Stimulated activated CD4-positive, alpha-beta T cell treated with anti-CD3 and anti-CD28 coated beads, TNF-alpha, amount 100 ng/mL, for 48 hours (primary cell): ENCODE measurements at regions not wholly inside any gene's neighbourhood (a gene's known extent, or its start where the extent isn't known, plus 50 kb on each side); places are given as distances from the start of the nearest gene placed in this dataset.
"Not testable (repeated sequence)": the region's sequence is repeated elsewhere in the genome, so short reads cannot be mapped to it uniquely, and the experiment has no call there.

ENCODE experiments used
- DNase-seq, 3 donors: peaks; one replicate each; pipeline ENCODE4 v3.0.0-alpha.2; 2020; ENCODE audit warnings: low read depth in 3 of 3

DNA sequence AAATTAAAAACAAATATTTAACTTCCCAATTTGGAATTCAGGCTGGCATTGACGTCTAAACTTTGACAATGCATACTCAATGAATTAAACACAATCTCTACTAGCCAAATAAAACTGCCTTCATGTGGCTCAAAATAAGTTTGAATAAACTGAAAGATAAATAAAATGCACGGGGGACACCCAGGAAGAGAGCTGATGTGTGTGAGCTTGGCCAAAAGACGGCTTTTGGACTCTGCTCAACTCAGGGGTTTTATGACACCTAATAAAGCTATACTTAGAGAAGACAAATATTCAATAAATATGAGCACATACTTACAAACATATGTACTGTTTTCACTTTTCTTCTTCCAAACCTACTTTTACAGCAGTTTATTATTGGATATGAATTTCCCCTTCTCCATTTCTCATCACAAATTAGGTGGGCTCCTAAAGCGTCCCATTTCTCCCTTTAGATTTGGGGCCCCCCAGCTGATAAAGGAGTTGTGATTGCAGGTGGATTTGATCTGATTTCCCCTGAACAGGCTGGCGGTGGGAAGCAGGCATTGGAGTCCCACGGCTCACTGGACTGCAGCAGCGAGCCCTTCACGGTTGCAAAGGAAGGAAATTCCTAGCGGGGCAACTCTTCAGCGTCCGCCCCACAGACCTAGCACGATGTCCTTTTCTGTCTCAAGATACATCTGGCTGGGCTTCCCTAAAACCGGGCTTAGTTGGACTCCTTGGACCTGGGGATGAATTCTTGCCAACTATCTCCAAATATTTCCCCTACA lies 79.6 kb downstream of the INSIG1 start:
- no peak for DNase-seq

DNA sequence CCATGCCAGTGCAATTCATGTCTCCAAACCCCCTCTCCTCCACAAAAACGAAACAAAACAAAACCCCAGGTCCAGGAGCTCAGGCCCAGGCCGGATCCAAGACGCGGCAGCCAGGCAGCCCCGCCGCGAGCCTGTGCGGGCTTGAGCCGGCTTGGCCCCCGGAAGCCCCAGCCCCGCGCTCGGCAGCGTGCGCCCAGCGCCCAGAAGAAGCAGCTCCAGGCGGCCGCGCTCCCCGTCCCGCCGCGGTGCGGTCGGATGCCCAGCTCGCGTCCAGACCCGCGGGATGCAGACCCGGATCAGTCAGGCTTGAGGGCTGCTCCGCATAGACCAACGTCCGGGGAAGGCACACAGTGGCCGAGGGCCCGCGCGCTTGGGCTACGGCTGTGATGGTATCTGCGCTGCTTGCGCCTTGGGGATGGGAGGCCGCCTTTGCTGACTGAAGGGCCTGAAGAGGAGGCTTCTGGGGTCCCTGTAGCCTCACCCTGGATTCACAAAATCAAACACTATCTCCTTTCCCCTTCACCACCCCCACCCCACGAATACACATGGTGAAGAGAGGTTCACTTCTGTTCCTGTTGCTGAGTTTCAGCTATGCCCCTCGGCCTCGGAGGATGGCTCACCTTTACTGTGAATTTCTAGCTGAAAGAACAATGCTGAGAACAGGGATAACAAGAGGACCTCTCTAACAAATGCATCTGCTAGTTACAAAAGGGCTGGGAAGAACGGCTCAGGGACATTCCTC lies 79.9 kb upstream of the EN2 start:
- no peak for DNase-seq

DNA sequence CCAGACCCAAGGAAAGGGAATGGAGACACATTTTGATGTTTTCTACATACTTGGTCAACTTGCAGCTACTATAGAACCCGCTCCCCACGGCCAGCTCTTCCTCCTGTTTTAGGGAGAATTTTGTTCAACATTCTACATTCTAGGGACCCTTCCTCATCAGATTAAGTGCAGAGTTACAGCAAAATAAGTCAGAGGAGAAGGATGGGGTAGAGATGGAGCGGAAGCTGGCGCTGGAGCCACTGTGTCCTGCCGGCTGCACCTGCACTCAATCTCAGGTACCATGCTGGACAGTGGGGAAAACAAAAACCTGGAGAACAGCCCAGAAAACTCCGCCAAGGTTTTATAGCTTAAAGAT lies 79.4 kb upstream of the EN2 start:
- DNase-seq, result no peak

DNA sequence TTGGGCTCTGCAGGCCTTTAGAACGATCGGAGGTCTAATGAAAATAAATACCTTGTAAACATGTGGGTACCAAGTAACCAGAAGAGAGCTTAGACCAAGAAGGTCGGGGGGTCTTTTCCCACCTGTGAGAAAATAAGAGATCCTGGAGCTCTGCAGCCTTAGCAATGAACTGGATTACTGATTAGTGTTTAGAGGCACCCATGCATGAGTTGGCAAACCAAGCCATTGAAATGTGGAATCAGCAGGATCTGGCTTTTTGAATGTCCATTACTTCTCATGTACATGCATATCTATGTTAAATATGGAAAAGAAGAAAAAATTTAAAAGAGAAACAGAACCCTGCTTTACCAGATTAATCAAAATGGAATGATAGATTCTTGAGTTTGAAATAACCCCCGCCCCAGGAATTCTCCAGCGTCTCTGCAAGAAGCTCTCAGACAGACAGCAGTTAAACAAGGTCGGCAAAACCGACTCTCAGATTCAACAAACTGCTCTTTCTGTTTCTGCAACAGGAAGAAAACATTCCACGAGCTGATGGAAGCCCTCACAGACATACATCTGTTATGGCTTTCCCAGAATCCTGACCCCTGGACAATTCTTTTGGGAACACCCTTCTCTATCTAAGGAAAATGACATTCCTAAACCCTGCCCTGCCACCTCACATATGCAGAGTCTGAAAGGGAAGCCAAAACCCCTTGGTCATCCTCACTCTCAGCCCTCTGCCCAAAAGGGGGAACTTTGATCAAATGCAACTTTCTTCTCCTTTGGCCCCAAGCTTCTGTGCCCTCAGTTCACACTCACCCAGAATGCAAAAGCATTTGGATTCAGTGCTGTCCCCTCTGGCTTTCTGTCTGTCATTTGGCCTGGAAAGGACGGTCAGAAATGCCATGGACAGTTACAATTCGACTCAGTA lies 78.7 kb upstream of the EN2 start:
- DNase-seq, result no peak

DNA sequence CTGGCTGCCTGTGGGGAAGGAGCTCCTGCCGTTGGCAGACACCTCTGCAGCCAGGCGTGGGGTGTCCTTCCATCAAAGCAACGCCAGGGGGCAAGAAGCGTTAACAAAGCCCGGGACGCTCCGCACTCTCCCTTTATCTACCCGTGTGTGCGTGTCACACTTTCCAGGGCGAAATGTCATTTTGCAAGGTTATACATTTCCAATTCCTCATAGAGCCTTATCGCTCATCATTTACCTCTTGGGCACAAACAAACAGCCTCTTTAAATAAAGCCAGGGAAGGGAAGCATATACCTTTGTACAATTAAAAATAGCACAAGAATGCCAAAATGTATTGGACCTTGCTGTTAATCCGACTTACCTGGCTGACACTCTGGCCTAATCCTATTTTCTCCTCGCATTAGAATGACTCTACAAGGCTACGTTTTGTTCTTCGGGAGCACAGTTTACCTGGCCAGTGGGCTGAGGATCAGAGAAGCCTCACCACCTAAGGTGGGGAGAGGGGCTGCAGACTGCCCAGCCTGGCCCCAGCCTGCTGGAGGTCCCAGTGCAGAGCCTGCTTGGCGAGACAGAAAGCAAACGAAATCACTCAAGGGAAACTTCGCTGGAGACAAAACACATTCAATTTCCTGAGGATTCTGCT lies 77.6 kb upstream of the EN2 start:
- DNase-seq, result peak; percentile 64 to 69 (median 65)

DNA sequence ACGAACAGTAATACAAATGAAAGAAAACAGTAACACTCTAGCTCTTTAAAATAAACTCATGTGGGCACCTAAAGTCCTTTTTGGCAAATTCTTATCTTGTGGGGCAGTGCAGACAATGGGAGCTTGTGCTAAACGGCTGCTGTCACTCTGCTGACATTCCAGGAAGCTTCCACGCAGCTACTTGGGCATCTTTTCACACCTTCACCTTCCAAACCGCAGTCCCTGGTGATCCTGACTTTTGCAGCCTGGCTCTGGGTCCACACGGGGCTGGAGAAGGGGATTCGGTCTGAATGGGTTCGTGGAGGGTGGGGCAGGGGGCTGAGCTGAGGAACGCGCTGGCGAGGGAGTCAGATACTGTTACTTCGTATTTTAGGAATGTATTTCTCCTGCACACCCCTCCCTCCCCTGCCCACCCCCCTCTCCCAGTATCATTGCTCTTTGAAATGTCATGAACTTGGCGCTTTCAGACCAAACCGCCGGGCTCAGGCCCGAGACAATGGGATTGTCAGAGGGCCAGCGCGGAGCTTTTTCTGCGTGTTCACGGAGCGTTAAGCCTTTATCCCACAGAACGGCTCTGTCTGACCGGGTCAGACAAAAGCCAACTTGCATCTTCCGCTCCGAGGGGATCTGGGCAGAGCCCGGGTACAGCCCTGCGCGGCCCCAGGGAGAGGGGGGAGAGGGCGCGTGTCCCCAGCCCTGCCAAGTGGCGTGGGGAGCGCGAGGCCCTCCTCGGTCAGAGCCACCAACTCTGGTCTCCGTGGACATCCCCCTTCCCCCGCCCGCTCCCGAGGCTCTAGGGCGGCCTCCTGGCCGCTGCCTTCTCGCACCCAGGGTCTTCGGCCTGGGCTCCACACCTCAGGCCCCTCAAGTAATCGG lies 76.7 kb upstream of the EN2 start:
- DNase-seq, result no peak

DNA sequence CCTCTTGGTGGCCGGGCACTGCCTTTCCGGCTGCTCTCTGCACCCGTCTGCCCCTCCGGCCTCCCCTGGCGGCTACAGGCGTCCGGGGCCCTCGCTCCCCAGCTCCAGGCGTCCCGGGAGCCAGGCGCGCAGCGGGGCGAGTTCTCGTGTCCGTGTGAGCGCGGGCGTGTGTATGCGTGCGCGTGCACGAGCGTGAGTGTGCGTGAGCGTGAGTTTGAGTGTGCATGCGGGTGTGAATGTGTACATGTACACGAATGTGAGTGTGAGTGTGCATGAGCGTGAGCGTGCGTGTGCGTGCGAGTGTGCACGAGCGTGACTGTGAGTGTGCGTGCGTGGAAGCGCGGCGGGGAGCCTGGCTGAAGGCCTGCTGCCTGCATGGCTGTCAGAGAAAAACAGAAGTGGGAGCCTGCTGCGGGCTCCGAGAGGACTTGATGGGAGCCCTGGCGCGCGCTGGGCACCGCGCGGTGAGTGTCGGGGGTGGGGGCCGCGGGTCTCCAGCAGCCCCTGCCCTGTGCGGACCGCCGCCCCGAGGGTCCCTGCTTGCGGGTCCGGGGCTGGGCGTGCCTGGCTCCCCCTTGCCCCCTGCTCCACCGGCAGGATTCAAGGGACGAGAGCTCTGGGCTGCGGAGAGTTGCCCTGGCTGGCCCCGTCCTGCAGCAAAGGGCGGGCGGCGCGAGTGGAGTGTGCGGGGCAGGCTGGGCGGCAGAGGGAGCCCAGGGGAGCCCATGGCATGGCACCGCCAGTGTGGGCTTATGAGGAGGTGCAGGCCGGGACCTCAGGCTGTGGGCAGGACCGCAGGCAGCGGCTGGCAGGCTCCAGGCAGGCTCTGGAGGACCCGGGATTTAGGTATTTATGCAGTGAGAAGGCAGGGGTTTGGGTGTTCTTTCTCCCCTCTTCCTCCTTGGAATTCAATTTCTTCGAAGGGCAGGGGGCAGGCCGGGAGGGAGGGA lies 75.8 kb upstream of the EN2 start:
- no peak for DNase-seq

DNA sequence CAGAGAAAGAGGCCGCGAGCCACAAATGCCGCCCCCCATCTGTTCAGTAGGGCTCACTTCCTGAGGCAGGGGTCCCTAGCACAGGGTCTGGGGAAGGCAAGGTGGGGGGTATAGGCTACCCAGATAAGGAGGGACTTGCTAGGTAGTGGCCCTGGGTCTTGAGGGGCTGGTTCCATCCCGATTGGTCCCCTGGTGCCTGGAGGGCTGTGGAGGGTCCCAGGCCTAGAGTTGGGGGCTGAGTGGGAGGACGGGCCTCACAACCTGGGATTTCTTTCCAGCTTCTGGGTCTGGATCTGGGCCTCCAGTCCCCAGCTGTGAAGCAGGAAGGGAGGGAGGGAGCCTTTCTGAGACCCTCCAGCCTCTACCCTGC lies 75.1 kb upstream of the EN2 start:
- no peak for DNase-seq

DNA sequence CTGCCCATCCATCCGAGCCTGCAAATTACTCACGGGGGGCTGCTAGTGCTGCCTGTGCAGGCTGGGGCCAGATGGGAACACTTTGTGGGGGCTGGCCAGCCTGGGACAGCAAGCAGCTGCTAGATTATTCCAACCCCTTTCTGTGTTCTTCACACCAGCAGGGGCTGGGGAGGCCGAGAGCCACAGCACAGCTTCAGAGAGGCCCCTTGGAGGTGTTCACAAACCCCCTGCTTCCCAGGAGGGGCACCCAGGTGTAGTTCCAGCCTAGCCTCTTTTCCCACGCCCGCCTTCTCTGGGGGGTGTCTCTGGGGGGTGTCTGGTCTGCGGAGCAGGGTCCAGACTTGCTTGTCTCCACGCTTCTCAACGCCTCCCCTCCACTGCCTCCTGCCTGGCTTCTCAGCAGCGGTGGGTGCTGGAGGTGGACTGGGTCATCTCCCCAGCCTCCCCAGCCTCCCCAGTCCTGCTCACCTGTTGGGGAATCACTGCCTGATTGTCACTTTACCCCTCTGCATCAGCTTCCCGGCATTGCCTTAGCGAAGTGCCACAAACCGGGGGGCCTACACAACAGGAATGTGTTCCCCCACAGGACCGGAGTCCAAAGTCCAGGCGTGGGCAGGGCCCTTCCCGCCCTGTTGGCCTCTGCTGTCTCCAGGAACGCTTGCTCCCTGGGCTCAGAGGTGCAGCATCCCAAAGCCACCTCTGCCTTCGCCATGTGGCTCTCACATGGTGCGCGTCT lies 74.0 kb upstream of the EN2 start:
- DNase-seq, result no peak

DNA sequence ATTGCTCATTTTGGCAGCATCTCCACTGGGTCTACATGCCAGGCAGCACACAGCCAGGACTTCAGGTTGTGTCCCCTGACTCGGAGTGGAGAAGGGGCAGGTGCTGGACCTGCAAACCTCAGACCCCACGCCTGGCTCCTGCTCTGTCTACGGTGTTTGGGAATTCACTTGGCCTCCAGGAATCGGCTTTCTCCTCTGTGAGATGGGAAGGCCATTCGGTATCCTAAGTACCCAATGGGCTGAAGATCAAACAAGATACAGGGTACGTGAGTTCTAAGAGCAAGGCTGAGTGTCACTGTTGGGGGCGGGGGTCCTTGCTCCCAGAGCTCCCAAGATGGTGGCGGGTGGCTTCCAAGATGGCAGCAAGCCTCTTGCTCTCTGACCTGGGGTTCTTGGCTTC lies 73.2 kb upstream of the EN2 start:
- no peak for DNase-seq

DNA sequence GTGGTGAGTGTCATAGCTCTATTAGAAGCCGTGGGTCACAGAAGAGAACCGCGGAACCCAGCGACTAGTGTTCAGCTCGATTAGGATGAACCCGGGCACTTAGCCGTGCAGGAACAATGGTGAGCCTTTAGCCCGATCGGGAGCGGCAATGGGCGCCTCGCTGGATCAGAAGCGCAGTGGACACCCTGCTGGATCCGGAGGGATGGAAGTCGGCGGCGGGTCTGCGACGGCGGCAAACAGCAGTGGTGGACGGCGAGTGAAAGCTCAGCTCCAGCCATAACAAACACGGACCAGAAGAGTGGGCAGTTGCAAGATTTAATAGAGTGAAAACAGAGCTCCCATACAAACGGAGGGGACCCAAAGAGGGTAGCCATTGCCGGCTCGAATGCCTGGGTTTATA lies 72.7 kb upstream of the EN2 start:
- not testable (repeated sequence) for DNase-seq

DNA sequence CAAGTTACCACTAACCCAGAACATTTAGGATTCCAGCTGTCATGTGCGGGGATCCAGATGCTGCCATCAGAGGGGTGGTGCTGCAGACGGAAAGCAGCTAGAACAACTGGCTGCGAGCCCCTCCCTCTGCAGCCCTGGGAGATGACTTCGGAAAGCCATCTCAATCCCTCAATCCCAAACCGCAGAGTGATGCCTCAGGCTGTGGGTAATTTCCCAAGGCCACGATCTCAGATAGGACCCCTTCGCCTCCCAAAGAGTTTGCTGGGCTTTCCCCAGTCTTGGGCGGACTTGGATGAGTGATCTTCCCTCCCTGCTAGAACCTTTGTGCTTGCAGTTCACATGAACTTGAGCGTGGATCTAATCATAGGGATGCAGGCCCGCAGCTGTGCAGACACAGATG lies 71.3 kb upstream of the EN2 start:
- DNase-seq, result no peak

DNA sequence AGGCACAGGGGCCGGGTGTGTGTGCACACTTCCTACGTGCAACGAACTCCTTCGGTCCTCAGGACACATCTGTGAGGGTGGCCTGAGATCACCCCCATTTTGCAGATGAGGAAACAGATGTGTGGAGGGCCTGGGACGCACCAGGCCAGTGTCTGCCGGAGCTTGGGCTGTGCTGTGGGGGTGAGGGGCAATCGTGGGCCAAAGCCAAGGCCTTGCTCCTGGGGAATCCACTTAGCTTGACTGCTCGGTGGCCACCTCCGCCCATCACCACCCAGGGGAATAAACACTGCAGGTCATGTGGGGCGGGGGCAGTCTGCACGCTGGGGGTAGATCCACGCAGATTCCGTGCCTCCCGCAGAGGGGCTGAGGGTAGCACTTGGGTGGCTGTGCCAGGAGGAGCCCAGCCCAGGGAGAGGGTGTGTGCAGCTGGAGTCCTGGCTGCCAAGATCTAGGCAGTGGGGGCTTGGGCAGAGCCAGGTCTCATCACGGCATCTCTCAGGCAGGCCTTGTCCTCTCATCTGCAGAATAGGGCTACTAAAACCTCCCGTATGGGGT lies 70.8 kb upstream of the EN2 start:
- DNase-seq, result no peak

DNA sequence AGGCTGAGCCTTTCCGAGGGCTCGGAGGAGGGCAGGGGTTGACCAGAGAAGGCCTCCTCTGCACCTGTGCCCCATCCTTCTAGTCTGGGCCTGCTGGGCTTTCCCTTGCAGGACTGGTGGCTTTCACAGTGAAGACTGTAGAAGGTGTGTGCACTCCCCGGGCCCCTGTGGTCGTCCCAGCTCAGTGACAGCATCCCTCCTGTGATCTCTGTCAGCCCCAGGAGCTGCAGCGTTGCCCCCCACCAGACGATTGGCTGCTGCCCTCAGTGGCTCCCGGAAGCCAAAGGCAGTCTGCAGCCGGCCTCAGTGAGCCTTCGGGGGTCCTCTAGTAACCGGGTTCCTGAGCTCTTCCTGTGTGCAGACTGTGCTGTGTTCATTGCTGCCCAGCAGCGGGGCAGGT lies 69.4 kb upstream of the EN2 start:
- no peak for DNase-seq

DNA sequence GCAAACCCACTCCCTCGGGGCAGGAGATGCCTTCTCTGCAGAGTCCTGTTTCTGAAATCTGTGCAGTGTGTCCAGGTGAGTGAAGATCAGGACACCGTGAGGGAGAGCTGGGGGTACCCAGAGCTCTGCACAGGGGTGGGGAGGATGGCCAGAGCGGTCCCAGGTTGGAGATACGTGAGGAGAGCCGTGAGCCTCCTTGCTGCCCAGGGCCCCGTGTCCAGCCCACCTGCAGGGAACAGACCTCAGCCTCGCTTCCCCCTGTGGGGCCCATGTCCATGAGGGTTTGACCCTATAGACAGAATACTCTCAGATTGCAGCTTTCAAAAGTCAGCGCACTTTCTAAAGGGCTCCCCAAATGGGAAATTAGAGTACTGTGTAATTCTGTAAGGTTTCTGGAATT lies 66.5 kb upstream of the EN2 start:
- DNase-seq, result no peak

DNA sequence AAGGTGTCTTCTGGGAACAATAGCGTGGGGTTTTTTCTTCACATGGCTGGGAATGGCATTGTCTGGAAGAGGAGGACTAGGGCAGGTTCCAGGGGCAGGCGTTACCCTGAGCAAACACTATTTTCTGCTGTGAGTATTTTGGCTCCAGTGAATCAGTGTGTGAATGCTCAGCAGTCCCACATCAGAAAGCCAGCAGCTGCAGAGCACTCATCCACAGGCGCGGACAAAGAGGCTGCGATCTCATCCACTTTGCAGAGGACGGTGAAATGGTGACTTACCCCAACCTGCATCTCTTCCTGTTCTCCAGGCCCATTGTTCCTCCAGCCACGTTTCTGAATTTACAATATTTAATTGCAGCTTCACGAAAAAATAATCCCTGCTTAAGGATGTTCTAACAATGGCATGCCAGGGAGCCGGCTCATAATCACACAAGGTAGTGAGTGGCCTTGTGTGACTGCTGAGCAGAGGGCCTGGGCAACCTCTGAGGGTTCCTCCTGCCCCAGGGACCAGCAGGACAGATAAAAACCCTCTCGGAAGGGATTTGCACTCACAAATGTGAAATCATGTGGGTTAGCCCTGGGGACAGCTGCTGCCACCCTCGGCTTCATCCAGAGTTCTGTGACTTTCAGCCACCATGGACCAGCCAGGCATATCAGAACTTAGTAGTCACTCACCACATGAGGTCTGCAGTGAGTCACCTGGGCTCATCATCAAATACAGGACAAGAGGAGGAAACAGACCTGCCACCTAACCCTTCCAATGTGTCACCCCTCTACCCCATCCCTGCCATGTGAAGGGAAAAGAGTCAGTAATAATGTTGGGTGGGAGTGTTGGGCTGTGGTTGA lies 65.0 kb upstream of the EN2 start:
- no peak for DNase-seq

DNA sequence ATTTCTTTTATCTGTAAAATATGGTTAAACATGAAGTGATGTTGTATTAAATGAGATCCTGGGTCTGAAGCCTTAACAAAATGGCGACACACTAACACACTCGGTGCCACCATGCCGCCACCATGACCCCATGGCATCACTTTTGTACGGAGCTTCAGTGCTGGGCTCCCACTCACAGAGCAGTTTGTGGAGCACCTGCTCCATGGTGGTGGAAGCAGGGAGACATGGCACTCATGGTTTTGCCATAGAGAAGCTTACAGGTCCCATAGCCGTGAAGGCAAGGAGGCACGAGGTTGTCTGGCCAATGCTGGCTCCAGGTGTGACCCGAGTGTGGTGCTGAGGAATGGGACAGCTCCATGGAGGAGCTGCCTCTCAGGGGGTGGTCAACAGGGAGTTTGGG lies 63.5 kb upstream of the EN2 start:
- DNase-seq, result no peak

DNA sequence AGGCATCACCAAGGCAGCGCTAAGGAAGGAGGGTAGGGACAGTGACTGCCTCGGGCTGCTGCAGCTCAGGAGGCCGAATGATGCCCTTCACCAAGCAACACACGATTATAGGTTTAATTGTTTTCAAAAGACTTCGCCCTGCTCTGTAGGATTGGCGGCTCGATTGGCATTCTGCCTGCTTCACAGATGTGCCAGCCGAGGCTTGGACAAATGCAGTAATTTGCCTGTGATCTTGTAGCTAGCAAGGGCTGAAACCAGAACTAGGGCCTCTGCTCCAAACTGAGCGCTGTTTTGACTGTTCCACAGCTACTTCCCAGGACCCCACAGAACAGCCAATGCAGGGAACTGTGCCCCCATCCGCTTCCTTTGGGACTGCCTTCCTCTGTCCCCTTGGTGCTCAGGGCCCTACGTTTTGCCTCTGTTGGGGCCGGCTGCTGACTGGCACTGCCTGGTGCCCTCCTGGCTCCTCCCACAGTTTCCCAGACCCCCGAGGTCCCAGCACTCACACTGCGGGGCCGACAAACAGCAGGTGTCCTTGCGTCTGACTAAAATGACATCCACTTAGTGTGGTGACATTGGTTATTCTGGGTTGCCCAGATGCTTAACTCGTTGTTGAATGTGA lies 62.6 kb upstream of the EN2 start:
- DNase-seq, result no peak
